A549 (cell line): ENCODE measurements at regions not wholly inside any gene's neighbourhood (a gene's known extent, or its start where the extent isn't known, plus 50 kb on each side); places are given as distances from the start of the nearest gene placed in this dataset.
A peak's percentile ranks its signal among the peaks of the same experiment; 100 is the strongest.

Experiments used
- ATAC-seq, 2 experiments: fragments of 200-7000 bp in 1 of 2; fragments of >200 bp in 1 of 2; cut with Nextera tagmentation in 1 of 2; cut with Tn5 transposase in 1 of 2; 3 replicates each; pipeline versions ENCODE4 v1.8.0 to v1.9.1; 2018 to 2020; ENCODE audit warnings: mild to moderate bottlenecking in 1 of 2, moderate library complexity in 1 of 2
- CTCF ChIA-PET: fragments of 300-600 bp; sonication (Branson Sonifier 250); formaldehyde crosslinking; extraction: SDS; loops from one replicate; lab custom pipeline; 2021; ENCODE audit warnings: antibody characterized with exemption, inconsistent platforms; lab: Yijun Ruan, JAX
- POLR2A ChIA-PET: fragments of 350-600 bp; formaldehyde crosslinking; extraction: SDS; loops from one replicate; lab custom pipeline; 2021; ENCODE audit warnings: antibody characterized with exemption, inconsistent platforms; lab: Yijun Ruan, JAX
- DNase-seq, 2 experiments: peaks; one replicate each; pipeline versions ENCODE4 v3.0.0 to v3.0.0-alpha.2; 2011 to 2016; ENCODE audit warnings: low read depth in 1 of 2, low spot score in 1 of 2
- FAIRE-seq: peaks from 2 replicates; lab custom pipeline; 2011; peaks lifted over from hg19 to GRCh38; lab: Jason Lieb, UNC
- H3K27ac ChIP-seq, 2 experiments: fragments of >200 bp; sonication (Bioruptor Twin); formaldehyde crosslinking; 3 replicates each; pipeline ENCODE4 v1.5.1; 2016 to 2017
- H3K4me1 ChIP-seq: fragments of >200 bp; sonication (Bioruptor Twin); formaldehyde crosslinking; 3 replicates; pipeline ENCODE4 v1.6.1; 2016
- H3K4me2 ChIP-seq: fragments of >200 bp; sonication (Bioruptor Twin); formaldehyde crosslinking; 3 replicates; pipeline ENCODE4 v1.6.1; 2016
- H3K4me3 ChIP-seq: fragments of >200 bp; sonication (Bioruptor Twin); formaldehyde crosslinking; 3 replicates; pipeline ENCODE4 v1.5.1; 2016
- H3K9me3 ChIP-seq: fragments of >200 bp; sonication (Bioruptor Twin); formaldehyde crosslinking; 3 replicates; pipeline ENCODE4 v1.6.1; 2016
- CBX2 ChIP-seq: fragments of 200-600 bp; sonication (generic); IDR thresholded peaks from 2 replicates; pipeline ENCODE4 v1.6.1; 2016; ENCODE audit warnings: low read depth, mild to moderate bottlenecking, borderline replicate concordance
- CHD2 ChIP-seq: fragments of 150-350 bp; IDR thresholded peaks from 2 replicates; pipeline ENCODE4 v1.6.1; 2014; ENCODE audit warnings: low read length; ENCODE audit not compliant: partially characterized antibody
- EP300 ChIP-seq, 2 experiments: fragments of >200 bp; sonication (Bioruptor Twin); formaldehyde crosslinking; IDR thresholded peaks; 2 replicates in 1 of 2; 3 replicates in 1 of 2; pipeline ENCODE4 v1.6.1; 2016 to 2017
- FOSL2 ChIP-seq, 2 experiments: fragments of 450-650 bp in 1 of 2; fragments of >200 bp in 1 of 2; sonication (Bioruptor Twin) in 1 of 2; formaldehyde crosslinking; IDR thresholded peaks; 2 replicates each; pipeline versions ENCODE4 v1.5.0 to v1.6.1; 2016 to 2020; ENCODE audit warnings: mild to moderate bottlenecking in 1 of 2, moderate library complexity in 1 of 2
- FOXS1 ChIP-seq: fragments of 250-450 bp; sonication (Bioruptor Pico); IDR thresholded peaks from 2 replicates; pipeline ENCODE4 v1.5.0; 2020; ENCODE audit warnings: mild to moderate bottlenecking, moderate library complexity
- HDAC2 ChIP-seq: fragments of 200-600 bp; sonication (generic); IDR thresholded peaks from 2 replicates; pipeline ENCODE4 v1.6.1; 2016
- HOXB13 ChIP-seq: fragments of 250-450 bp; sonication (Bioruptor Pico); IDR thresholded peaks from 2 replicates; pipeline ENCODE4 v1.5.0; 2020; ENCODE audit warnings: low read depth, mild to moderate bottlenecking, moderate library complexity
- JUN ChIP-seq, 2 experiments: fragments of >200 bp; sonication (Bioruptor Twin); formaldehyde crosslinking; IDR thresholded peaks; 2 replicates in 1 of 2; 3 replicates in 1 of 2; pipeline ENCODE4 v1.6.1; 2016 to 2017
- JUNB ChIP-seq: fragments of >200 bp; sonication (Bioruptor Twin); formaldehyde crosslinking; IDR thresholded peaks from 2 replicates; pipeline ENCODE4 v1.6.1; 2016
- MAFK ChIP-seq: fragments of 450-650 bp; IDR thresholded peaks from 2 replicates; pipeline ENCODE4 v1.6.1; 2014; ENCODE audit not compliant: partially characterized antibody
- MAZ ChIP-seq: fragments of 150-350 bp; IDR thresholded peaks from 2 replicates; pipeline ENCODE4 v1.6.1; 2014; ENCODE audit warnings: antibody characterized with exemption, low read depth, low read length, borderline replicate concordance
- NFE2L2 ChIP-seq: fragments of 150-350 bp; conservative IDR thresholded peaks from 2 replicates; pipeline ENCODE4 v1.6.1; 2014; ENCODE audit warnings: low read length
- SMC3 ChIP-seq: fragments of >200 bp; sonication (Bioruptor Twin); formaldehyde crosslinking; IDR thresholded peaks from 3 replicates; pipeline ENCODE4 v1.6.1; 2018; ENCODE audit warnings: inconsistent platforms
- ZFP36 ChIP-seq: fragments of 450-650 bp; IDR thresholded peaks from 2 replicates; pipeline ENCODE4 v1.6.1; 2014; ENCODE audit warnings: borderline replicate concordance; ENCODE audit not compliant: partially characterized antibody
- ZSCAN20 ChIP-seq: fragments of 250-450 bp; sonication (Bioruptor Pico); IDR thresholded peaks from 2 replicates; pipeline ENCODE4 v1.8.0; 2022; ENCODE audit warnings: mild to moderate bottlenecking, moderate library complexity
- WGBS: methylation state at CpG from one replicate; pipeline ENCODE4 v1.1.6; 2017; ENCODE audit errors: missing lambda C conversion rate; 5-methylcytosine and 5-hydroxymethylcytosine counted together
- TF ChIP-seq, protein P1 (sequence below): fragments of 200-600 bp; sonication (generic); IDR thresholded peaks from 2 replicates; pipeline ENCODE4 v1.6.1; 2016; ENCODE audit warnings: antibody characterized with exemption, mild to moderate bottlenecking, moderate library complexity
- TF ChIP-seq, protein P2 (sequence below): IDR thresholded peaks from 2 replicates; pipeline ENCODE4 v1.6.1; 2012
- TF ChIP-seq, protein P3 (sequence below): IDR thresholded peaks from 2 replicates; pipeline ENCODE4 v1.6.1; 2012; ENCODE audit warnings: low read depth, borderline replicate concordance
- TF ChIP-seq, protein P4 (sequence below): fragments of 250-450 bp; sonication (Bioruptor Pico); IDR thresholded peaks from 2 replicates; pipeline ENCODE4 v1.5.0; 2021; ENCODE audit warnings: mild to moderate bottlenecking, moderate library complexity, borderline replicate concordance
- TF ChIP-seq, protein P5 (sequence below): fragments of 450-650 bp; IDR thresholded peaks from 2 replicates; pipeline ENCODE4 v1.6.1; 2014; ENCODE audit warnings: antibody characterized with exemption

DNA sequence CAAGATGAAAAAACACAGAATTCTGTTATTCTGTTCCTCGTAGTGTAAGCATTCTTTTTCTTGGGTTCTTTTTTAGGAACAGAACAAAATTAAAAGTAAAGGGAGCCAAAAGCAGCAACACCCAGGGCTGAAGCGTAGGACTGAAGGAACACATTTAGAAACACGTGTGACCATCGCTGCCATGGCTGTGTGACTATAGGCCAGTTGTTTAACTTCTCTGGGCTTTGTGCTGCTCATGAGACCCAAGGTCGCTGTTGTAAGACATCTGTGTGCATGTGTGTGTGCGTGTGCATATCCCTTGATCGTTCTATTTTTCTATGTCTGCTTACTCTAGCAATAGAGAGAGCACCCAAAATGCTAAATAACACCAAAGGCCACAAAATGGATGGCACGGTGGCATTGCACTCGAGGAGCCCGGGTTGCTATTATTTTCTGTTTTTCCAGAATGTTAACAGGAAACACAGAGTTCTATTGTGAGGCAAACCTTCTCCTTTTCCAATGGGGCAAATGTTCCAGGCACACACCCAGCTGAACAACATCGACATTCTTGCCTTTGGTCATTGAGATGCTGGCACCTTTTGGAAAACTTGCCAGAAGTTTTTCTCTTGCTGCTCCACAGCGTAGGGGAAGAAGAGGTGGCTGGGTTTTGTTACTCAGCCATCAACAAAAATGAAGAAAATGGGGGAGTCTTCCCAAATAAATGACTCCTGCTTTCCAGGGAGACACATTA is 267.8 kb upstream of the ECI2 start:
- Histone ChIP-seq H3K4me3 (no peak overlapping the region), H3K9me3 (no peaks in the 10 kb centered on the region), H3K4me2 (peak overlapping the region; percentile 76; the same call in 2 of the 3 replicates), H3K27ac (peak overlapping the region; percentile 81 to 91), H3K4me1 (peaks cover 42% of the 10 kb centered on the region)
- ChIA-PET POLR2A (no interaction called here), CTCF (interaction anchor here (0.6 to 1.0 kb wide), 2 partner anchors 83 to 656 kb away, joined by 3 to 4 read pairs; no protein-coding TSS in a partner anchor)
- no peak for TF ChIP-seq JUN (IDR thresholded peaks at IDR 0.05)
- TF ChIP-seq MAZ, result no peak
- TF ChIP-seq, protein P1, sequence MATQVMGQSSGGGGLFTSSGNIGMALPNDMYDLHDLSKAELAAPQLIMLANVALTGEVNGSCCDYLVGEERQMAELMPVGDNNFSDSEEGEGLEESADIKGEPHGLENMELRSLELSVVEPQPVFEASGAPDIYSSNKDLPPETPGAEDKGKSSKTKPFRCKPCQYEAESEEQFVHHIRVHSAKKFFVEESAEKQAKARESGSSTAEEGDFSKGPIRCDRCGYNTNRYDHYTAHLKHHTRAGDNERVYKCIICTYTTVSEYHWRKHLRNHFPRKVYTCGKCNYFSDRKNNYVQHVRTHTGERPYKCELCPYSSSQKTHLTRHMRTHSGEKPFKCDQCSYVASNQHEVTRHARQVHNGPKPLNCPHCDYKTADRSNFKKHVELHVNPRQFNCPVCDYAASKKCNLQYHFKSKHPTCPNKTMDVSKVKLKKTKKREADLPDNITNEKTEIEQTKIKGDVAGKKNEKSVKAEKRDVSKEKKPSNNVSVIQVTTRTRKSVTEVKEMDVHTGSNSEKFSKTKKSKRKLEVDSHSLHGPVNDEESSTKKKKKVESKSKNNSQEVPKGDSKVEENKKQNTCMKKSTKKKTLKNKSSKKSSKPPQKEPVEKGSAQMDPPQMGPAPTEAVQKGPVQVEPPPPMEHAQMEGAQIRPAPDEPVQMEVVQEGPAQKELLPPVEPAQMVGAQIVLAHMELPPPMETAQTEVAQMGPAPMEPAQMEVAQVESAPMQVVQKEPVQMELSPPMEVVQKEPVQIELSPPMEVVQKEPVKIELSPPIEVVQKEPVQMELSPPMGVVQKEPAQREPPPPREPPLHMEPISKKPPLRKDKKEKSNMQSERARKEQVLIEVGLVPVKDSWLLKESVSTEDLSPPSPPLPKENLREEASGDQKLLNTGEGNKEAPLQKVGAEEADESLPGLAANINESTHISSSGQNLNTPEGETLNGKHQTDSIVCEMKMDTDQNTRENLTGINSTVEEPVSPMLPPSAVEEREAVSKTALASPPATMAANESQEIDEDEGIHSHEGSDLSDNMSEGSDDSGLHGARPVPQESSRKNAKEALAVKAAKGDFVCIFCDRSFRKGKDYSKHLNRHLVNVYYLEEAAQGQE, result no peak
- TF ChIP-seq, protein P2, sequence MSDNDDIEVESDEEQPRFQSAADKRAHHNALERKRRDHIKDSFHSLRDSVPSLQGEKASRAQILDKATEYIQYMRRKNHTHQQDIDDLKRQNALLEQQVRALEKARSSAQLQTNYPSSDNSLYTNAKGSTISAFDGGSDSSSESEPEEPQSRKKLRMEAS, result no peak
- TF ChIP-seq ZFP36, result no peak
- TF ChIP-seq, protein P3, sequence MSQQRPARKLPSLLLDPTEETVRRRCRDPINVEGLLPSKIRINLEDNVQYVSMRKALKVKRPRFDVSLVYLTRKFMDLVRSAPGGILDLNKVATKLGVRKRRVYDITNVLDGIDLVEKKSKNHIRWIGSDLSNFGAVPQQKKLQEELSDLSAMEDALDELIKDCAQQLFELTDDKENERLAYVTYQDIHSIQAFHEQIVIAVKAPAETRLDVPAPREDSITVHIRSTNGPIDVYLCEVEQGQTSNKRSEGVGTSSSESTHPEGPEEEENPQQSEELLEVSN, result no peak
- no peak for TF ChIP-seq EP300 (IDR thresholded peaks at IDR 0.05)
- TF ChIP-seq CBX2, result no peak
- no peak for TF ChIP-seq ZSCAN20 (CRISPR knock-in tag)
- no peak for TF ChIP-seq CHD2
- no peak for TF ChIP-seq HDAC2
- FAIRE-seq (no peak), DNase-seq (no peak), ATAC-seq (no peak)
- WGBS, result 96% methylated on average over 12 of the region's 12 CpGs

DNA sequence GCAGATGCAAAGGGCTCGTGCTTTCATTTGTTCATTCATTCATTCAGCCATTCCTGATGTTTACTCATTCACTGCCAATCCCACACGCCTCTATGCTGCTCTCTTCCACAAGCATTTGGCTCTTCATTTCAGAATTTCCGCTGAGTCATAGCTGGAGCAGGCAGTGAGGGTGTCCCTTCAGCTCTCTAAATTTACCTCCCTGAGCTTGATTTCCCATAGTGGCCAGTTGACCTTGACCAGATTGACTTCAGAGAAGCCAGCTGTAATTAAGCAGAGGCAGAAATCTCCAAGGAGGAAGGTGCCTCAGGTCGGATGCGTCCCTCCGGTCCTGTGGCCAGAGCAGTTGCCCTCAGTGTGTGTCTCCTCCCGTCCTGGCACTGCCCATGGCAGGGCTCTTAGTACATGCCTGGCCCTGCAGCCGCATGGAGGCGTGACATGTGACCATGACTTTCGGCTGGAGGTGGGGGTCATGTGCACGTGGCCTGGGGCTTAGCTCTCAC is 267.2 kb upstream of the ECI2 start:
- POLR2A ChIA-PET, result no interaction called here
- Histone ChIP-seq H3K4me1 (peaks cover 42% of the 10 kb centered on the region), H3K9me3 (no peaks in the 10 kb centered on the region), H3K4me2 (peak overlapping the region; percentile 76), H3K27ac (peak overlapping the region; percentile 81 to 91), H3K4me3 (no peak overlapping the region)
- DNase-seq (peak; percentile 35 to 66), ATAC-seq (peak; percentile 75 to 81), FAIRE-seq (no peak)
- 0 out of 3 replicates have a peak, but pooled peaks have one; percentile 12 for TF ChIP-seq SMC3
- TF ChIP-seq JUNB, result 0 out of 2 replicates have a peak, but pooled peaks have one; percentile 30
- 0 out of 2 replicates have a peak, but pooled peaks have one; percentile 19 for TF ChIP-seq HOXB13 (CRISPR knock-in tag)
- TF ChIP-seq, protein P2, result no peak; the same call in 1 of the 2 replicates
- peak; percentile 91 for TF ChIP-seq NFE2L2
- TF ChIP-seq, protein P3, result 0 out of 2 replicates have a peak, but pooled peaks have one; percentile 12
- TF ChIP-seq MAFK, result peak; percentile 97
- TF ChIP-seq FOSL2 (IDR thresholded peaks at IDR 0.05), result peak; percentile 25; the same call in 1 of the 2 replicates
- peak; percentile 51 for TF ChIP-seq FOSL2 (CRISPR knock-in tag; IDR thresholded peaks at IDR 0.05)
- TF ChIP-seq, protein P4, sequence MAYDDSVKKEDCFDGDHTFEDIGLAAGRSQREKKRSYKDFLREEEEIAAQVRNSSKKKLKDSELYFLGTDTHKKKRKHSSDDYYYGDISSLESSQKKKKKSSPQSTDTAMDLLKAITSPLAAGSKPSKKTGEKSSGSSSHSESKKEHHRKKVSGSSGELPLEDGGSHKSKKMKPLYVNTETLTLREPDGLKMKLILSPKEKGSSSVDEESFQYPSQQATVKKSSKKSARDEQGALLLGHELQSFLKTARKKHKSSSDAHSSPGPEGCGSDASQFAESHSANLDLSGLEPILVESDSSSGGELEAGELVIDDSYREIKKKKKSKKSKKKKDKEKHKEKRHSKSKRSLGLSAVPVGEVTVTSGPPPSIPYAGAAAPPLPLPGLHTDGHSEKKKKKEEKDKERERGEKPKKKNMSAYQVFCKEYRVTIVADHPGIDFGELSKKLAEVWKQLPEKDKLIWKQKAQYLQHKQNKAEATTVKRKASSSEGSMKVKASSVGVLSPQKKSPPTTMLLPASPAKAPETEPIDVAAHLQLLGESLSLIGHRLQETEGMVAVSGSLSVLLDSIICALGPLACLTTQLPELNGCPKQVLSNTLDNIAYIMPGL (CRISPR knock-in tag), result no peak
- TF ChIP-seq, protein P5, sequence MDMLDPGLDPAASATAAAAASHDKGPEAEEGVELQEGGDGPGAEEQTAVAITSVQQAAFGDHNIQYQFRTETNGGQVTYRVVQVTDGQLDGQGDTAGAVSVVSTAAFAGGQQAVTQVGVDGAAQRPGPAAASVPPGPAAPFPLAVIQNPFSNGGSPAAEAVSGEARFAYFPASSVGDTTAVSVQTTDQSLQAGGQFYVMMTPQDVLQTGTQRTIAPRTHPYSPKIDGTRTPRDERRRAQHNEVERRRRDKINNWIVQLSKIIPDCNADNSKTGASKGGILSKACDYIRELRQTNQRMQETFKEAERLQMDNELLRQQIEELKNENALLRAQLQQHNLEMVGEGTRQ, result peak; percentile 61
- TF ChIP-seq FOXS1 (CRISPR knock-in tag), result peak; percentile 27; the same call in 1 of the 2 replicates
- TF ChIP-seq, protein P1, result no peak
- WGBS, result 8% methylated on average over 4 of the region's 11 CpGs
- CTCF ChIA-PET, result interaction anchor here (0.6 to 1.0 kb wide), 2 partner anchors 83 to 657 kb away, joined by 3 to 4 read pairs; no protein-coding TSS in a partner anchor
